Trophoblast cell (in vitro differentiated cells and primary cell): ENCODE measurements at regions not wholly inside any gene's neighbourhood (a gene's known extent, or its start where the extent isn't known, plus 50 kb on each side); places are given as distances from the start of the nearest gene placed in this dataset.
A peak's percentile ranks its signal among the peaks of the same experiment; 100 is the strongest.

Experiments
- DNase-seq, 2 donors: peaks; one replicate each; pipeline ENCODE4 v3.0.0-alpha.2; 2016
- H2AFZ ChIP-seq: 2 replicates; pipeline ENCODE4 v1.6.1; 2013; ENCODE audit warnings: low read length, moderate library complexity, mild to moderate bottlenecking; ENCODE audit not compliant: insufficient read depth, poor library complexity
- H2AK5ac ChIP-seq: 2 replicates; pipeline ENCODE4 v1.6.1; 2013; ENCODE audit warnings: mild to moderate bottlenecking, low read length
- H2BK120ac ChIP-seq: 2 replicates; pipeline ENCODE4 v1.6.1; 2013; ENCODE audit warnings: low read length, mild to moderate bottlenecking, moderate library complexity; ENCODE audit not compliant: insufficient read depth, poor library complexity
- H2BK12ac ChIP-seq: 2 replicates; pipeline ENCODE4 v1.6.1; 2013; ENCODE audit warnings: mild to moderate bottlenecking, low read length, moderate library complexity
- H2BK5ac ChIP-seq: 2 replicates; pipeline ENCODE4 v1.6.1; 2013; ENCODE audit warnings: low read length, low read depth, moderate library complexity, mild to moderate bottlenecking; ENCODE audit not compliant: poor library complexity
- H3K14ac ChIP-seq: 2 replicates; pipeline ENCODE4 v1.6.1; 2013; ENCODE audit warnings: mild to moderate bottlenecking, low read length
- H3K18ac ChIP-seq: 2 replicates; pipeline ENCODE4 v1.6.1; 2013; ENCODE audit warnings: mild to moderate bottlenecking, low read length
- H3K23ac ChIP-seq: 2 replicates; pipeline ENCODE4 v1.6.1; 2013; ENCODE audit warnings: low read length
- H3K27ac ChIP-seq: 2 replicates; pipeline ENCODE4 v1.5.1; 2013; ENCODE audit warnings: low read depth, mild to moderate bottlenecking, inconsistent platforms, low read length, moderate library complexity
- H3K27me3 ChIP-seq: 2 replicates; pipeline ENCODE4 v1.6.1; 2013; ENCODE audit warnings: inconsistent platforms, mild to moderate bottlenecking, low read length, moderate library complexity; ENCODE audit not compliant: insufficient read depth
- H3K36me3 ChIP-seq, 2 experiments: 1 replicate in 1 of 2; 2 replicates in 1 of 2; pipeline ENCODE4 v1.6.1; 2013; ENCODE audit warnings: low read length in 2 of 2, mild to moderate bottlenecking in 2 of 2, moderate library complexity in 1 of 2; ENCODE audit not compliant: insufficient read depth in 2 of 2, control insufficient read depth in 1 of 2
- H3K4ac ChIP-seq: 2 replicates; pipeline ENCODE4 v1.6.1; 2013; ENCODE audit warnings: low read depth, mild to moderate bottlenecking, low read length, moderate library complexity
- H3K4me1 ChIP-seq, 2 experiments: 1 replicate in 1 of 2; 2 replicates in 1 of 2; pipeline ENCODE4 v1.6.1; 2013; ENCODE audit warnings: low read length in 2 of 2, mild to moderate bottlenecking in 2 of 2, moderate library complexity in 1 of 2; ENCODE audit not compliant: insufficient read depth in 2 of 2, control insufficient read depth in 1 of 2
- H3K4me2 ChIP-seq: 2 replicates; pipeline ENCODE4 v1.6.1; 2013; ENCODE audit warnings: inconsistent platforms, mild to moderate bottlenecking, low read length, moderate library complexity
- H3K4me3 ChIP-seq: 2 replicates; pipeline ENCODE4 v1.5.1; 2013; ENCODE audit warnings: mild to moderate bottlenecking, low read depth, low read length, inconsistent platforms
- H3K79me1 ChIP-seq: one replicate; pipeline ENCODE4 v1.6.1; 2013; ENCODE audit warnings: low read length
- H3K79me2 ChIP-seq: 2 replicates; pipeline ENCODE4 v1.6.1; 2013; ENCODE audit warnings: low read length, mild to moderate bottlenecking; ENCODE audit not compliant: control insufficient read depth, insufficient read depth, poor library complexity
- H3K9ac ChIP-seq: 2 replicates; pipeline ENCODE4 v1.6.1; 2013; ENCODE audit warnings: mild to moderate bottlenecking, low read length
- H3K9me3 ChIP-seq: 2 replicates; pipeline ENCODE4 v1.6.1; 2013; ENCODE audit warnings: low read depth, mild to moderate bottlenecking, control low read depth, inconsistent platforms, low read length; ENCODE audit not compliant: insufficient read depth
- H4K12ac ChIP-seq: 2 replicates; pipeline ENCODE4 v1.6.1; 2013; ENCODE audit warnings: low read depth, mild to moderate bottlenecking, low read length, moderate library complexity
- H4K8ac ChIP-seq: 2 replicates; pipeline ENCODE4 v1.6.1; 2013; ENCODE audit warnings: low read depth, mild to moderate bottlenecking, low read length, moderate library complexity
- H4K91ac ChIP-seq: one replicate; pipeline ENCODE4 v1.6.1; 2013; ENCODE audit warnings: low read depth, mild to moderate bottlenecking, low read length, moderate library complexity
- WGBS: extraction: QIAGEN DNeasy Blood & Tissue Kit; methylation state at CpG from one replicate; pipeline ENCODE4 v1.1.7; 2013; ENCODE audit warnings: missing lambda C conversion rate; ENCODE audit not compliant: insufficient read length, insufficient coverage; ENCODE audit errors: extremely low coverage; 5-methylcytosine and 5-hydroxymethylcytosine counted together

GRCh38 chrX:44785652-44786051 is 58.2 kb upstream of the DUSP21 start:
- H4K91ac ChIP-seq = no peak overlapping the region
- H3K4me2 ChIP-seq = no peak overlapping the region
- H3K27ac ChIP-seq = no peak overlapping the region
- H3K14ac ChIP-seq = no peak overlapping the region
- H3K23ac ChIP-seq = no peak overlapping the region
- H3K4me3 ChIP-seq = no peak overlapping the region
- H3K79me1 ChIP-seq = no peaks in the 10 kb centered on the region
- no peak for DNase-seq
- H3K9me3 ChIP-seq = no peaks in the 10 kb centered on the region
- H3K79me2 ChIP-seq = no peaks in the 10 kb centered on the region
- H2AK5ac ChIP-seq = no peak overlapping the region
- no peaks in the 10 kb centered on the region for H3K27me3 ChIP-seq
- no peak overlapping the region for H4K12ac ChIP-seq
- H3K18ac ChIP-seq = no peak overlapping the region
- no peak overlapping the region for H2BK12ac ChIP-seq
- H3K4me1 ChIP-seq = no peaks in the 10 kb centered on the region
- H4K8ac ChIP-seq = no peak overlapping the region
- H3K4ac ChIP-seq = no peak overlapping the region
- H3K9ac ChIP-seq = no peak overlapping the region
- H3K36me3 ChIP-seq = no peaks in the 10 kb centered on the region
- H2BK120ac ChIP-seq = no peak overlapping the region
- H2AFZ ChIP-seq = no peak overlapping the region
- WGBS = no CpG with 5 or more reads among the region's 5 CpGs
- H2BK5ac ChIP-seq = no peak overlapping the region

GRCh38 chrX:44784241-44784640 is 59.6 kb upstream of the DUSP21 start:
- no peak overlapping the region for H4K91ac ChIP-seq
- H3K27me3 ChIP-seq = no peaks in the 10 kb centered on the region
- H3K36me3 ChIP-seq = no peaks in the 10 kb centered on the region
- H4K12ac ChIP-seq = no peak overlapping the region
- H2BK12ac ChIP-seq = no peak overlapping the region
- no peak overlapping the region for H3K9ac ChIP-seq
- H3K79me1 ChIP-seq = no peaks in the 10 kb centered on the region
- no peak overlapping the region for H2AFZ ChIP-seq
- DNase-seq = no peak
- WGBS = no CpG with 5 or more reads among the region's 2 CpGs
- H3K23ac ChIP-seq = no peak overlapping the region
- H3K18ac ChIP-seq = no peak overlapping the region
- H3K79me2 ChIP-seq = no peaks in the 10 kb centered on the region
- H2BK5ac ChIP-seq = no peak overlapping the region
- H3K9me3 ChIP-seq = no peaks in the 10 kb centered on the region
- H3K4ac ChIP-seq = no peak overlapping the region
- no peak overlapping the region for H3K4me3 ChIP-seq
- no peak overlapping the region for H3K14ac ChIP-seq
- H4K8ac ChIP-seq = no peak overlapping the region
- no peak overlapping the region for H2BK120ac ChIP-seq
- no peaks in the 10 kb centered on the region for H3K4me1 ChIP-seq
- H3K4me2 ChIP-seq = no peak overlapping the region
- no peak overlapping the region for H3K27ac ChIP-seq
- H2AK5ac ChIP-seq = no peak overlapping the region

GRCh38 chrX:44778254-44778653 is 65.6 kb upstream of the DUSP21 start:
- Histone ChIP-seq H3K23ac (no peak overlapping the region), H3K9me3 (no peaks in the 10 kb centered on the region), H2BK5ac (no peak overlapping the region), H3K27me3 (no peaks in the 10 kb centered on the region), H3K18ac (no peak overlapping the region), H3K36me3 (no peaks in the 10 kb centered on the region), H3K79me1 (no peaks in the 10 kb centered on the region), H3K4ac (no peak overlapping the region), H2BK12ac (no peak overlapping the region), H4K91ac (no peak overlapping the region), H4K8ac (no peak overlapping the region), H3K27ac (no peak overlapping the region), H3K4me2 (no peak overlapping the region), H2AK5ac (no peak overlapping the region), H2AFZ (no peak overlapping the region), H3K9ac (no peak overlapping the region), H3K14ac (no peak overlapping the region), H2BK120ac (no peak overlapping the region), H4K12ac (no peak overlapping the region), H3K79me2 (no peaks in the 10 kb centered on the region), H3K4me1 (no peaks in the 10 kb centered on the region), H3K4me3 (no peak overlapping the region)
- WGBS = no CpG with 5 or more reads among the region's 7 CpGs
- DNase-seq = no peak

GRCh38 chrX:44775726-44776125 is 68.1 kb upstream of the DUSP21 start:
- no CpG with 5 or more reads among the region's 6 CpGs for whole genome bisulfite sequencing
- H3K4me1 ChIP-seq = no peaks in the 10 kb centered on the region

More at GRCh38 chrX:44775726-44776125, 68.1 kb upstream of the DUSP21 start:
- Histone ChIP-seq H3K18ac (no peak overlapping the region), H3K36me3 (no peaks in the 10 kb centered on the region), H3K27ac (no peak overlapping the region), H2BK12ac (no peak overlapping the region), H3K4me3 (no peak overlapping the region), H4K91ac (no peak overlapping the region), H3K79me2 (no peaks in the 10 kb centered on the region), H4K8ac (no peak overlapping the region), H3K23ac (no peak overlapping the region), H3K27me3 (no peaks in the 10 kb centered on the region), H3K9ac (no peak overlapping the region), H4K12ac (no peak overlapping the region), H2BK5ac (no peak overlapping the region), H3K9me3 (no peaks in the 10 kb centered on the region), H2BK120ac (no peak overlapping the region), H3K4me2 (no peak overlapping the region), H2AK5ac (no peak overlapping the region), H3K79me1 (no peaks in the 10 kb centered on the region), H3K14ac (no peak overlapping the region), H3K4ac (no peak overlapping the region), H2AFZ (no peak overlapping the region)
- DNase-seq = peak; percentile 33 to 77
